ENCODE measurements at regions not wholly inside any gene's neighbourhood (a gene's known extent, or its start where the extent isn't known, plus 50 kb on each side); places are given as distances from the start of the nearest gene placed in this dataset.
A peak's percentile ranks its signal among the peaks of the same experiment; 100 is the strongest.

GRCh38 chr2:83085869-83086268 is 1373.2 kb downstream of the SUCLG1 start:
- no peaks in the 10 kb centered on the region for H3K9me3 ChIP-seq
- no peaks in the 10 kb centered on the region for H3K36me3 ChIP-seq
- no peak overlapping the region for H3K4me3 ChIP-seq
- DNase-seq (no peak), ATAC-seq (no peak)
- no peaks in the 10 kb centered on the region for H3K27me3 ChIP-seq
- 92 to 97% (median 95%) methylated on average over 2 of the region's 2 CpGs for WGBS, 4 donors
- H3K4me1 ChIP-seq: peaks cover 0 to 18% (median 13%) of the 10 kb centered on the region in 12 donors
- no peak for TF ChIP-seq POLR2A (IDR thresholded peaks at IDR 0.05)
- TF ChIP-seq CTCF (IDR thresholded peaks at IDR 0.05): no peak
- intact Hi-C loops (cut with DNase I): no loop called here
- H3K27ac ChIP-seq: no peak overlapping the region

GRCh38 chr2:83081826-83082690 is 1377.0 kb downstream of the SUCLG1 start:
- no peak overlapping the region for H3K4me3 ChIP-seq
- H3K4me1 ChIP-seq: peaks cover 0 to 19% (median 13%) of the 10 kb centered on the region in 12 donors
- no peaks in the 10 kb centered on the region for H3K27me3 ChIP-seq
- DNase-seq (peak in 4 of 5 donors; percentile 25 to 68 (median 52)), ATAC-seq (peak; percentile 96 to 98 (median 98))
- TF ChIP-seq POLR2A (IDR thresholded peaks at IDR 0.05) (no peak), CTCF (IDR thresholded peaks at IDR 0.05) (no peak)
- peak overlapping the region; percentile 23 to 90 (median 56) for H3K27ac ChIP-seq
- H3K36me3 ChIP-seq: no peaks in the 10 kb centered on the region
- peaks cover 0 to 7% (median 0%) of the 10 kb centered on the region in 12 donors for H3K9me3 ChIP-seq
- intact Hi-C loops (cut with DNase I): no loop called here
- WGBS, 4 donors: 13 to 15% (median 14%) methylated on average over 6 of the region's 6 CpGs

- WGBS, 4 donors: 94 to 100% (median 97%) methylated on average over 2 of the region's 2 CpGs
- no peak for DNase-seq
- TF ChIP-seq CTCF (IDR thresholded peaks at IDR 0.05): no peak
- no peak for TF ChIP-seq POLR2A (IDR thresholded peaks at IDR 0.05)
- no peak for ATAC-seq
- peaks cover 0 to 19% (median 13%) of the 10 kb centered on the region in 12 donors for H3K4me1 ChIP-seq
- peaks cover 0 to 7% (median 0%) of the 10 kb centered on the region in 12 donors for H3K9me3 ChIP-seq
- intact Hi-C loops (cut with DNase I): no loop called here
- no peak overlapping the region for H3K27ac ChIP-seq
- H3K36me3 ChIP-seq: no peaks in the 10 kb centered on the region
- no peaks in the 10 kb centered on the region for H3K27me3 ChIP-seq
- H3K4me3 ChIP-seq: no peak overlapping the region
Measured at GRCh38 chr2:83079007-83079406, 1380.1 kb downstream of the SUCLG1 start.

GRCh38 chr2:83072767-83073166 is 1386.3 kb downstream of the SUCLG1 start:
- no peaks in the 10 kb centered on the region for H3K36me3 ChIP-seq
- no peaks in the 10 kb centered on the region for H3K4me1 ChIP-seq
- H3K9me3 ChIP-seq: no peaks in the 10 kb centered on the region
- no peak overlapping the region for H3K27ac ChIP-seq
- no peak for ATAC-seq
- TF ChIP-seq POLR2A (IDR thresholded peaks at IDR 0.05) (no peak), CTCF (IDR thresholded peaks at IDR 0.05) (no peak)
- DNase-seq: no peak
- H3K4me3 ChIP-seq: no peak overlapping the region
- intact Hi-C loops (cut with DNase I): no loop called here
- H3K27me3 ChIP-seq: no peaks in the 10 kb centered on the region

All from heart left ventricle (tissue), 16 donors.